ENCODE measurements at regions not wholly inside any gene's neighbourhood (a gene's known extent, or its start where the extent isn't known, plus 50 kb on each side); places are given as distances from the start of the nearest gene placed in this dataset.
"Not testable (repeated sequence)": the region's sequence is repeated elsewhere in the genome, so short reads cannot be mapped to it uniquely, and the experiment has no call there.

DNA sequence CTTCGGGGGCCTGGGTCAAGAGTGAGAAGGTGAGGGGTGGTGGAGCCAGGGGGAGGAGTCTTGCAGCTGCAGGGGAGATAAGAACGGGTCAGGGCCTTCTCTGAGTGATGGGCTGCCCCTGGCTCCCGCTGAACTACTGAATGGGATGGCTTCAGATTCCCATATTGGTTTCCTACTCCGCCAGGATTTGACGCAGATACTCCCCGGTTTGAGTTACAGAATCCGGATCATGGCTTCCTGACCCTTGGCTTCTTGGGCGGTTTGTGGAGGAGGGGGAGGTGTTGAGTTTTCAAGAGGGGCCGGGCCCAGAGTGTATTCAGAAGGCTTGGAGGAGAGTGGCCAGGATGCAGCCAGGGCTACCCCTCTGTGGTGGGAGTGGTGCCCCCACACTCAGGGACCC is 119.9 kb upstream of the ATP2B2 start:
- FAIRE-seq: no peak
- DNase-seq (ENCODE audit: low spot score): no peak

DNA sequence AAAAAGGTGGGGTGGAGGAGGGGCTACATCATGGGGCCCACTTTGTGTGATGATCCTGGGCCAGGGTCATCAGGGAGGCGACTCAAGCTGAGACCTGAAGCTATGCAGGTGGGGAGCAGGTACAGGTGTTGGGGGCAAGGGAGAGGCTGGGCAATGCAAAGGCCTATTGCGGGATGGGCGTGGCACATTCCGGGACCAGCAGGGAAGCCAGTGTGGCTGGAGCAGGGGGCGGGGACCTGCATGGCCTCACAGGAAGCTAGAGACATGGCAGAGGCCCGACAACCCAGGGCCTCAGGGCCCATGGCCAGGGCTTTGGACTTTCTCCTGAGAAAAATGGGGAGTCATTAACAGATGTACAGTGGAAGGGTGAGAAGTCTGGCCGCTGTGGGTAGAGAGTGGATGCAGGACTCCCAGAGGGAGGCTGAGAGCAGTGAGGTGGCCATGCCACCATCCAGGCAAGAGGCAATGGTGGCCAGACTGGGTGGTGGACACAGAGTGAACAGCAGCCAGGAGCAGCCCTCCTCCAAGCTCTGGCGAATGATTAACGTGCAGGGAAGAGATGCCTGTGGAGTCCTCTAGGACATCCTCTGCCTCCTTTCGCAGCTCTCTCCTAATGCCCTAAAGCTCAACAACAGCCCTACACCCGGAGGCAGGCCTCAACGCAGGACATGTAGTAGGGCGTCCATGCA is 122.6 kb upstream of the ATP2B2 start:
- FAIRE-seq: no peak

DNA sequence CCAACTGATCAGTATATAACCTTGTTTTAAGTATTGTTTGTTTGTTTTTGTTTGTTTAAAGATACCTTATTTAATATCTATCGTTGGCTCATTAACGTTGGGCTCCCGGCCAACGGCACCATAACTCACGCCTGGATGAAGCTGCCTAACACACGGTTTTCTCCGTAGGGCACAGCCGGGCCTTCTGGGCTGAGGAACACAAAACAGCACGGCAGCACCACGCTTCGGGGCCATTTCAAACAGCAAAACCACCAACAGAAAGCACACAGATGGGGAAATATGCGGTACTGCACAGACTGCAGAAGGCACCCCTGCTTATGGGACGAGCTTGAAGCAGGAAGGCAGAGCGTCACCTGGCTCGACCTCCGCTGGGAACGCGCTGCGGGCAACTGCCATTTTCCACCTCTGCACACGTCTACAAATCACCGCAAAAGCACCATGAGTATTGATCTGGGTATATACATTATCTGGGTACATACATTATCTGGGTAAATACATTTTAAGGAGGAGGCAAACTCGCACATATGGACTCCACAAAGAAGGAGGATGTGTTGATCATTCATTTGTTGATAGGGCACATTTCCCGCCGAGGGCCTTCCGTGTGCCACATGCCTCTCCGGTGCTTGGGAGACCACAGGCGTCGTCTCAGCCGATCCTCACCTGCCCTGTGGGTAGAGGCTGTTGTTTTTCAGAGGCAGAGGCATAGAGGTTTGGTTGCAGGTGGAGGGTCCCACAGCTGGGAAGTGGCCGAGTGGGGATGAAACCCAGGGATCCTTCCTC is 123.7 kb upstream of the ATP2B2 start:
- DNase-seq (ENCODE audit: low spot score) (no peak), FAIRE-seq (no peak)

More for the DNA sequence above, 122.6 kb upstream of the ATP2B2 start:
- DNase-seq (ENCODE audit: low spot score): no peak

DNA sequence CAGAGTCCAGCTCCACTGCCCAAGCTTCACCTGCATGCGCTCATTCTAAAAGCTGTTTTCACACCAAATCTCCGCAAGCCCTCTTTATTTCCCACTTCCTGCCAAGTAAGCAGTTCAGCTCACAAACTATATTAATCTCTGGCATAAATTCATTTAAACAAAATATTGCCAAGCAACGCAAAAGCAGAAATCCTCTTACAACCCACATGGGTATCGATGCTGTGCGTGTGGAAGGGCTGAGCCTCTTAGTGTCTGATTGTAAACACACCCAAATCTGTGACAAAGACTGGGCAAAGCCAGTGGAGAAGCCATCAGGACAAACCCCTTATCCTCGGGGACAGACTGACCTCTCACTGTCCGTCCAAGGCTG is 124.3 kb upstream of the ATP2B2 start:
- no peak for DNase-seq (ENCODE audit: low spot score)
- no peak for FAIRE-seq

DNA sequence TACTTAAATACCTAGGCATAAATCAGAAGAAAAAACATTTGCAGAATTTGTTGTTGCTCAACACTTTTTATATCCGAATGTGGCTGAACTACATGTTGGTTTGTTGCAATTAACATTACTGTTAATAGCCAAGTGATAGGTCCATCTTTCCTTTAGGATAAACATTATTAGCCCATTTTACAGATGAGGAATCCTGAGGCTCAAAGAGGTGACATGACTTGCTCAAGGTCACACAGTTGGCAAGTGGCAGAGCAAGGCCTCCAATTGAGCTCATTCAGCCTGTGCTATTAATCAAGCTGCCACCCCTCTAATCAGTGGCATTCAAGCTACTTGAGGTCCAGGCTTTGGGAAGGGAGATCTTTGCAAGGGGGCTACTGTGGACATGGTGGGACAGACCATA is 125.8 kb upstream of the ATP2B2 start:
- FAIRE-seq (no peak), DNase-seq (ENCODE audit: low spot score) (no peak)

DNA sequence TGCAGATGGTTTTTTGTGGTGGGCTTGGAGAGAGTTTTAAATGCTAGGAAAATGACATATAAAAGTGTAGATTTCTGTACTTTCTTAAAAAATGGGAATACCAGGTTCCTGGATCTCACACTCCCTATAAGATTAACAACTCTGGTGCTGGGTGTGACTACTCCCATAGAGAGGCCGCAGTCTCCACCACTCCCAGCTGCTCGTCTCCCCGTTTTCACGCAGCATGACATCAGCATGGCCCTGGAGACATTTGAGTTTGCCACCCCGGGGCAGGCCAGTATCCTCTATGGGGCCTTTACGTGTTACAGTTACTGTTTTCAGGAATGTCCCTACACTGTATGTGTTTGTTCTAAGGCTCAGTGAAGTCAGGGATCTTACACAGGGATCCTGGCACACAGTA is 126.7 kb upstream of the ATP2B2 start:
- FAIRE-seq: no peak

DNA sequence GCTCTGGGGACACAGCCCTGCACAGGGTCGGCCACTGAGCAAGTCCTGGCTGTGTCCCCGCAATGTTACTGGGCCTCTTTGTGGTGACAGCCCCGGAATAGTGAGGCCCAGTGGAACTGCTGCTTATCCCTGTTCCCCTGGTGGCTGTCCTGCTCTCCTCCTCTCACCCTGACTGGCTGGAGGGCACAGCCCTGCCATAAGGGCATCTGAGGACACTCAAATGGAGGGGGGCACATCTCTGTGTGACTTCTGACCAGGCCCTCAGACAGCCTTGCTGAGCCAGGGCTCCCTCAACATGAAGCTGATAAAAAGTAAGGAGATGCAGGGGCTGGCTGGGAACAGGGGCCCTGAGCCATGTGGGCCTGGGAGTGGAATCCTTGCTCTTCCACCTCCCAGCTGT is 127.4 kb upstream of the ATP2B2 start:
- FAIRE-seq (no peak), DNase-seq (ENCODE audit: low spot score) (no peak)

More for the DNA sequence above, 126.7 kb upstream of the ATP2B2 start:
- no peak for DNase-seq (ENCODE audit: low spot score)

DNA sequence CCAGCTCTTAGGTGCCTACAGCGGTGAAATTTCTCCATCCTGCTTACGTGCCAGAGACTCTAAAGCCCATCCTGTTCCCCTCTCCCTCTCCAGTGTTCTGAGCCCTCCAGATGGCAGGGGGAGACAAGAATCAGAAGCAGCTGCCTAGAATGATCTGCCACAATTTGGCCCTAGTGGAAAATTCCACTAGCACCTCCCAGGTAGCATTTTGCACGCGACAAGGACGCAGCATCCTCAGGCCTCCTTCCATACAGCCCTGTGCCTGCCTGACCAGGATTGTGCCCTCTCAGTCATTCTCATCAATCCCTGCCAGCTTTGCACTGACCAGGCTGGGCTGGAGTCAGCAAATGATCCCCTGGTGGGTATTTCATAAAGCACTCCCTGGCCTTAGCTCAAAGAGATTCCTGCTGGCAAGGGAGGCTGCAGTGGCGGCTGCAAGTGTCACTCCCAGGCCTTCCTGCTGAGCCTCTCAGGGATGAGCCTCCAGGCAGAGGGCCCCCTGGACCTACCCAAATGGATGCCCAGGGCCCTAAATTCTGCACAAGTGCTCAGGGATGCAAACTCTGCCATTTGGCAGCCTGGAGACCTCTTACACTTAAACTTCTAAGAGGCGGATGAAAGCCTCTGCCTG is 130.2 kb upstream of the ATP2B2 start:
- no peak for FAIRE-seq
- DNase-seq (ENCODE audit: low spot score): no peak

DNA sequence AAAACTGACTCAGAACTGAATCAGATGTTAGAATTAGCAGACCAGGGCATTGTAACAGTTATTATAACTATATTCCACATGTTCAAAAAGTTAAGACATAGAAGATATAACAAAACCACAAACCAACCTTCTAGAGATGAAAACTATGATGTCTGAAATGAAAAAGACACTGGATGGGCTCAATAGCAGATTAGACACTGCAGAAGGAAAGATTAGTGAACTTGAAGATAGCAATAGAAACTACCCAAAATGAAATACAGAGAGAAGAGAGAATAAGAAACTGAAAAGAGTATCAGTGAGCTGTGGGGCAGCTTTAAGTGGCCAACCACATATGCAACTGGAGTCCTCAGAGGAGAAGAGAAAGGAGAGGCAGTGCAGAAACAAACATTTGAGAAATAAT is 132.0 kb upstream of the ATP2B2 start:
- FAIRE-seq: no peak
- no peak for DNase-seq (ENCODE audit: low spot score)

GRCh38 chr3:10638466-10638865 is 133.1 kb upstream of the ATP2B2 start:
- no peak for FAIRE-seq
- DNase-seq (ENCODE audit: low spot score): no peak

- no peak for FAIRE-seq
Observed at GRCh38 chr3:10641760-10642159, 136.4 kb upstream of the ATP2B2 start.

GRCh38 chr3:10644189-10644588 is 138.8 kb upstream of the ATP2B2 start:
- FAIRE-seq (no peak), DNase-seq (ENCODE audit: low spot score) (no peak)

More at GRCh38 chr3:10641760-10642159, 136.4 kb upstream of the ATP2B2 start:
- DNase-seq (ENCODE audit: low spot score): no peak

GRCh38 chr3:10645800-10646199 is 140.4 kb upstream of the ATP2B2 start:
- FAIRE-seq (no peak), DNase-seq (ENCODE audit: low spot score) (no peak)

GRCh38 chr3:10646531-10647335 is 141.3 kb upstream of the ATP2B2 start:
- DNase-seq (ENCODE audit: low spot score): no peak
- no peak for FAIRE-seq

GRCh38 chr3:10647376-10647775 is 142.0 kb upstream of the ATP2B2 start:
- no peak for DNase-seq (ENCODE audit: low spot score)
- no peak for FAIRE-seq

DNA sequence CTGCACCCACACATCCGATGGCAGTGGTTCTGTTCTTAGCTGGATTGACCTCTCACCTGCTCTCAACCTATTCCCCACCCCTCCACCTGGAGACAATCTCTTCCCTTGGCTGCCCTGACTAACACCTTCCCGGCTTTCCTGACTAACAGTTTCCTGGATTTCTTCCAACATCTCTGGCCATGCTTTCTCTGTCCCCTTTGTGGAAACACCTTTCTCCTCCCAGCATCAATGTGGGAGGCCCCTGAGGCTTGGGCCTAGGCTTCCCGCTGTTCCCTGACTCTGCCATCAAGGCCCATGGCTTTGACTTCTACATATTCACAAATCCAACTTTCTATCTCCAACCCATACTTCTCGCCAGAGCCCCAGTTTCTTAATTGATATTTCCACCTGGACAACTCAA is 142.8 kb upstream of the ATP2B2 start:
- DNase-seq (ENCODE audit: low spot score) (no peak), FAIRE-seq (no peak)

DNA sequence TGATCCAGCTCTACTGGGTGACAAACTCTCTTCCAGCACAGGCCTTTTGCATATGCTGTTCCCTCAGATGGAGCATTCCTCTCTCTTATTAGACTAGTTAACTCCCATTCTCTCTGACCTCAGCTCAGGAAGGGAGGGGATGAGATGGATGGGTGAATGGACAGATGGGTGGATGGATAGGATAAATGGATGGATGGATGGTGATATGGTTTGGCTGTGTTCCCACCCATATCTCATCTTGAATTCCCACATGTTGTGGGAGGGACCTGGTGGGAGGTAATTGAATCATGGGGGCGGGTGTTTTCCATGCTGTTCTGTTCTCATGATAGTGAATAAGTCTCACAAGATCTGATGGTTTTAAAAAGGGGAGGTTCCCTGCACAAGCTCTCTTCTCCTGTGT is 144.1 kb upstream of the ATP2B2 start:
- not testable (repeated sequence) for DNase-seq (ENCODE audit: low spot score); FAIRE-seq

- FAIRE-seq (no peak), DNase-seq (ENCODE audit: low spot score) (no peak)
Observed at GRCh38 chr3:10651506-10651905, 146.1 kb upstream of the ATP2B2 start.

DNA sequence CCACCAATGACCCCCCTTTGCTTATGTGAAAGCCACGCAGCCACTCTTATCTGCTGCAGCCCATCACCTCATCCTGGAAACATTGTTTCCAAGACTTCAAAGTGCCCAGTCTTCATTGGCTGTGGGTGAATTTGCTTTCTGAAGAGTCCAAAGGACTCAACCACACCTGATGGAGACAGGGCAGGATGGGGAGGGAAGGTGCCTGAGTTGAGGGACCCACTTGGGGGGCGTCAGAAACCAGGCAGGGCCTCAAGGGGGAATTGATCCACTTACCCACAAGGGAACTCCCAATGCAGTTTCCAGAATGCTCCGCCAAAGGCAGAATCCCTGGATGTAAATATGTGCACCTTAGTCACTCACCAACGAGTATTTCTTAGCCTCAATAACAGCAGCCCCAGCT is 147.9 kb upstream of the ATP2B2 start:
- FAIRE-seq (no peak), DNase-seq (ENCODE audit: low spot score) (no peak)

DNA sequence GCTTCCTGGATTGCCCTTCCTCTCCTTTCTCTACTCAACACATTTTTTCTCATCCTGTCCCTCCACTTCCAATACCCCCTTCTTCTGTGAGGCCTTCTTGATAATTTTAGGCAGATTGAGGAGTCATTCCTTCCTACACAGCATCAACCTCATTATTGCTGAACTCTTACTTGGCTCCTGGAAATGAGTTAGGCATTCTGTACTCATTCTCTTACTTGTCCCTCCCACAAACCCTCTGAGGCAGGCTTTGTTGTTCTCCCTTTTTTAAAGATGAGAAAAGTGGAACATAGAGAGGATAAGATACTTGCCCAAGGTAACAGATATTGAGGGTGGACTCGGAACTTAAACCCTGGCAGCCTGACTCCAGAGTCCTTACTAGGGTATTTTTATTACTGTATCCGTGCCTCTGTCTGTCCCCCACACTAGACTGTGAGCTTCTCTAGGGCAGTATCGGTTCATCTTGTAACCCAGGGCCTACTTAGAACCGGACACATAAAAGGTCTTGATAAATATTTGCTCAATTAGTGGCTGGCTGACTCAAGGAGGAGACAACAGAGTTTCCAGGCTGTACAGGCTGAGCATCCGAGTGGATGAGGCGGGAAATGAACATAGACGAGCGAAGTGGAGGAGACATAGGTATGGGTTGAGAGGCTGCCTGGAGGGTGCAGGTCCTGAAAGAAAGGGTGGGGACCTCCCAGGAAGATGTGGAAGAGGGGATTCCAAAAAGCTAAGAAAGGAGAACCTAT is 148.7 kb upstream of the ATP2B2 start:
- DNase-seq (ENCODE audit: low spot score): no peak
- no peak for FAIRE-seq

DNA sequence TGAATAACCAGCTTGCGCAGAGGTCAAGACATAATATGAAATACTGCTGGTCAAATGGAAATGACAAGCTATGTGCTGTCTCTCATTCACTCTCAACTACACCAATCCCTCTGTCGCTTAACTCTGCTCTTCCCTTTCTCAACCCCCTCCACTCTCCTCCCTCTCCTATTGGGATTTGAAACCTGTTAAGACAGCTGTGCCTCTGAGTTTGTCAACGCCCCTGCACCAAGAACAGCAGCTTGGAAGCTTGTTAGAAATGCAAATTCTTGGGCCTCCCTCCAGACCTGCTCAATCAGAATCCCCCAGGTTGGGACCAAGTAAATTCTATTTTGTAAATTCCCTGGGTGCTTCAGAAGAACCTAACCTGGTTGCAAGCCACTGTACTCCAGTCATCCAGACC is 149.7 kb upstream of the ATP2B2 start:
- FAIRE-seq (no peak), DNase-seq (ENCODE audit: low spot score) (no peak)

Measured in RCC 7860 (cell line).